ENCODE measurements at regions not wholly inside any gene's neighbourhood (a gene's known extent, or its start where the extent isn't known, plus 50 kb on each side); places are given as distances from the start of the nearest gene placed in this dataset.
"Not testable (repeated sequence)": the region's sequence is repeated elsewhere in the genome, so short reads cannot be mapped to it uniquely, and the experiment has no call there.

DNA sequence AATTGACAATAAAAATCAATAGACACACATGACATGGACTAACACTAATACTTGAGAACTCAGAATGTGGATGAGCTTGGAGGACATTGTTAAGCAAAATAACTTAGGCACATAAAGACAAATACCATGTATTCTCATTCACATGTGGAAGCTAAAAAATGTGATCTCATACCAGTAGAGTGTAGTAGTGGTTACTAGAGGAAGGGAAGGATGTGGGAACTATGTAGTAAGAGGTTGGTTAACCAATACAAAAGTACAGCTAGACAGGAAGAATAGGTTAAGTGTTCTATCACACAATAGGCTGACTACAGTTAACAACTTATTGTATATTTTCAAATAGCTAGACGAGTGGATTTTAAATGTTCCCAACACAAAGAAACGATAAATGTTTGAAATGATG, 415.8 kb upstream of the KLF12 start:
- TF ChIP-seq, protein P1, sequence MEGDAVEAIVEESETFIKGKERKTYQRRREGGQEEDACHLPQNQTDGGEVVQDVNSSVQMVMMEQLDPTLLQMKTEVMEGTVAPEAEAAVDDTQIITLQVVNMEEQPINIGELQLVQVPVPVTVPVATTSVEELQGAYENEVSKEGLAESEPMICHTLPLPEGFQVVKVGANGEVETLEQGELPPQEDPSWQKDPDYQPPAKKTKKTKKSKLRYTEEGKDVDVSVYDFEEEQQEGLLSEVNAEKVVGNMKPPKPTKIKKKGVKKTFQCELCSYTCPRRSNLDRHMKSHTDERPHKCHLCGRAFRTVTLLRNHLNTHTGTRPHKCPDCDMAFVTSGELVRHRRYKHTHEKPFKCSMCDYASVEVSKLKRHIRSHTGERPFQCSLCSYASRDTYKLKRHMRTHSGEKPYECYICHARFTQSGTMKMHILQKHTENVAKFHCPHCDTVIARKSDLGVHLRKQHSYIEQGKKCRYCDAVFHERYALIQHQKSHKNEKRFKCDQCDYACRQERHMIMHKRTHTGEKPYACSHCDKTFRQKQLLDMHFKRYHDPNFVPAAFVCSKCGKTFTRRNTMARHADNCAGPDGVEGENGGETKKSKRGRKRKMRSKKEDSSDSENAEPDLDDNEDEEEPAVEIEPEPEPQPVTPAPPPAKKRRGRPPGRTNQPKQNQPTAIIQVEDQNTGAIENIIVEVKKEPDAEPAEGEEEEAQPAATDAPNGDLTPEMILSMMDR (IDR thresholded peaks at IDR 0.05; ENCODE audit: borderline replicate concordance, extremely low read depth, insufficient read depth): no peak
- DNase-seq: no peak
- Histone ChIP-seq H3K36me3 (ENCODE audit: control insufficient read depth in 2 of 3, insufficient read depth in 3 of 3, low read length in 3 of 3) (no peaks in the 10 kb centered on the region), H3K27me3 (ENCODE audit: control insufficient read depth, insufficient read depth, low read length) (no peaks in the 10 kb centered on the region), H3K9me3 (ENCODE audit: control insufficient read depth in 2 of 3, insufficient read depth in 1 of 3, low read length in 3 of 3) (no peaks in the 10 kb centered on the region), H3K4me1 (ENCODE audit: control insufficient read depth in 2 of 3, insufficient read depth in 2 of 3, low read depth in 1 of 3, low read length in 3 of 3) (no peaks in the 10 kb centered on the region), H3K27ac (ENCODE audit: low read depth in 2 of 2, low read length in 2 of 2) (no peak overlapping the region), H3K4me3 (ENCODE audit: low read length in 3 of 3) (no peak overlapping the region), H3K9ac (ENCODE audit: low read length in 3 of 3) (no peak overlapping the region)
- FAIRE-seq: no peak
- intact Hi-C loops (cut with DNase I): no loop called here

DNA sequence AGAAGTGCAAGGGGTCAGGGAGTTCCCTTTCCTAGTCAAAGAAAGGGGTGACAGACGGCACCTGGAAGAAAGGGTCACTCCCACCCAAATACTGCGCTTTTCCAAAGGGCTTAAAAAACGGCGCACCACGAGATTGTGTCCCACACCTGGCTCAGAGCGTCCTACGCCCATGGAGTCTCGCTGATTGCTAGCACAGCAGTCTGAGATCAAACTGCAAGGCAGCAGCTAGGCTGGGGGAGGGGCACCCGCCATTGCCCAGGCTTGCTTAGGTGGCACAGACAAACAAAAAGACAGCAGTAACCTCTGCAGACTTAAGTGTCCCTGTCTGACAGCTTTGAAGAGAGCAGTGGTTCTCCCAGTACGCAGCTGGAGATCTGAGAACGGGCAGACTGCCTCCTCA, 402.4 kb upstream of the KLF12 start:
- intact Hi-C loops (cut with DNase I); H3K4me1 ChIP-seq (ENCODE audit: control insufficient read depth in 2 of 3, insufficient read depth in 2 of 3, low read depth in 1 of 3, low read length in 3 of 3); DNase-seq; H3K27ac ChIP-seq (ENCODE audit: low read depth in 2 of 2, low read length in 2 of 2); H3K9me3 ChIP-seq (ENCODE audit: control insufficient read depth in 2 of 3, insufficient read depth in 1 of 3, low read length in 3 of 3); FAIRE-seq; H3K27me3 ChIP-seq (ENCODE audit: control insufficient read depth, insufficient read depth, low read length); H3K9ac ChIP-seq (ENCODE audit: low read length in 3 of 3); H3K36me3 ChIP-seq (ENCODE audit: control insufficient read depth in 2 of 3, insufficient read depth in 3 of 3, low read length in 3 of 3); H3K4me3 ChIP-seq (ENCODE audit: low read length in 3 of 3): not testable (repeated sequence)

DNA sequence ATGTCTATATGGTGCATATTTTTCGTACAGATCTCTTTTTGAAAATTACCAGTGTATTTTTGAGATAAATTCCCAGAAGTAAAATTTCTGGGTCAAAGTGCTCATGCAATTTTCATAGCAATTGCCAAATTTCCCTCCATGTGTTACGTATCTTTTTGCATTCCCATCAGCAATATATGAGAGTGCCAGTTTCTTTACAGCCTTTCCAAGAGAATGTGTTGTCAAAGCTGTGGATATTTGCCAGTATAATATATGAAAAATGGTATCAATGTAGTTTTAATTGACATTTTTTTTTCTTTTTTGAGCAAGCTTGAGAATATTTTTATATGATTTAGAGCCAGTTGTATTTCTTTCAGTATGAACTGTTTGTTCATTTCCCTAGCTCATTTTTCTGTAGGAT, 399.0 kb upstream of the KLF12 start:
- Histone ChIP-seq H3K4me3 (ENCODE audit: low read length in 3 of 3) (no peak overlapping the region), H3K9ac (ENCODE audit: low read length in 3 of 3) (no peak overlapping the region), H3K4me1 (ENCODE audit: control insufficient read depth in 2 of 3, insufficient read depth in 2 of 3, low read depth in 1 of 3, low read length in 3 of 3) (no peaks in the 10 kb centered on the region), H3K9me3 (ENCODE audit: control insufficient read depth in 2 of 3, insufficient read depth in 1 of 3, low read length in 3 of 3) (no peaks in the 10 kb centered on the region), H3K27me3 (ENCODE audit: control insufficient read depth, insufficient read depth, low read length) (no peaks in the 10 kb centered on the region), H3K27ac (ENCODE audit: low read depth in 2 of 2, low read length in 2 of 2) (no peak overlapping the region), H3K36me3 (ENCODE audit: control insufficient read depth in 2 of 3, insufficient read depth in 3 of 3, low read length in 3 of 3) (no peaks in the 10 kb centered on the region)
- TF ChIP-seq, protein P1 (IDR thresholded peaks at IDR 0.05; ENCODE audit: borderline replicate concordance, extremely low read depth, insufficient read depth): no peak
- DNase-seq: no peak
- FAIRE-seq: no peak
- intact Hi-C loops (cut with DNase I): no loop called here

DNA sequence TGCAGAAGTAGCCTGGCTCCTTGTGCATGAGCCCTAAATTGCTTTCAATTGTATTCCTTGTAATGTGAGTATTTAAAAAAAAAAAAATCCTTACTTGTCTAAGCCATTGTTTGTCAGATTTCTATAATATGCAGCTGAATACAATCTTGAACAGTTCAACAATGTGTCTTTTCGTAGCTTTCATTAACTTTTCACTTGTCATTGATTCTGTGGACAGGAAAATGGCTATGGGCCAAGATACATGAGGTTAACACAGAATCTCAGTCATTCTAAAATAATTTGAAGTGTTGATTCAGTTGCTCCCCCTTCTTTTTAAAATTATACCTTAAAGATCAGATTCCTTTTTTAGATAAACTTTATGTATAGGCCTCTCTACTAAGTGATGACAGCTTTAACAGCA, 395.8 kb upstream of the KLF12 start:
- no peaks in the 10 kb centered on the region for H3K9me3 ChIP-seq (ENCODE audit: control insufficient read depth in 2 of 3, insufficient read depth in 1 of 3, low read length in 3 of 3)
- H3K9ac ChIP-seq (ENCODE audit: low read length in 3 of 3): no peak overlapping the region
- no peaks in the 10 kb centered on the region for H3K36me3 ChIP-seq (ENCODE audit: control insufficient read depth in 2 of 3, insufficient read depth in 3 of 3, low read length in 3 of 3)
- no peak overlapping the region for H3K4me3 ChIP-seq (ENCODE audit: low read length in 3 of 3)
- DNase-seq (no peak), FAIRE-seq (no peak)
- TF ChIP-seq, protein P1 (IDR thresholded peaks at IDR 0.05; ENCODE audit: borderline replicate concordance, extremely low read depth, insufficient read depth): no peak
- no peaks in the 10 kb centered on the region for H3K27me3 ChIP-seq (ENCODE audit: control insufficient read depth, insufficient read depth, low read length)
- no peak overlapping the region for H3K27ac ChIP-seq (ENCODE audit: low read depth in 2 of 2, low read length in 2 of 2)
- H3K4me1 ChIP-seq (ENCODE audit: control insufficient read depth in 2 of 3, insufficient read depth in 2 of 3, low read depth in 1 of 3, low read length in 3 of 3): no peaks in the 10 kb centered on the region
- intact Hi-C loops (cut with DNase I): no loop called here
